NOMO-1 treated with DMSO at 0.1 percent for 48 hours (cell line): ENCODE measurements at regions not wholly inside any gene's neighbourhood (a gene's known extent, or its start where the extent isn't known, plus 50 kb on each side); places are given as distances from the start of the nearest gene placed in this dataset.

Experiments
- DNase-seq: peaks from one replicate; lab custom pipeline; 2025; ENCODE audit not compliant: unreplicated experiment; lab: John Stamatoyannopoulos, UW

- DNase-seq, result no peak
These were observed 113.2 kb downstream of the HERPUD2 start for GRCh38 chr7:35581605-35582210.

GRCh38 chr7:35576031-35576573 lies 118.8 kb downstream of the HERPUD2 start:
- peak; percentile 85 for DNase-seq

DNA sequence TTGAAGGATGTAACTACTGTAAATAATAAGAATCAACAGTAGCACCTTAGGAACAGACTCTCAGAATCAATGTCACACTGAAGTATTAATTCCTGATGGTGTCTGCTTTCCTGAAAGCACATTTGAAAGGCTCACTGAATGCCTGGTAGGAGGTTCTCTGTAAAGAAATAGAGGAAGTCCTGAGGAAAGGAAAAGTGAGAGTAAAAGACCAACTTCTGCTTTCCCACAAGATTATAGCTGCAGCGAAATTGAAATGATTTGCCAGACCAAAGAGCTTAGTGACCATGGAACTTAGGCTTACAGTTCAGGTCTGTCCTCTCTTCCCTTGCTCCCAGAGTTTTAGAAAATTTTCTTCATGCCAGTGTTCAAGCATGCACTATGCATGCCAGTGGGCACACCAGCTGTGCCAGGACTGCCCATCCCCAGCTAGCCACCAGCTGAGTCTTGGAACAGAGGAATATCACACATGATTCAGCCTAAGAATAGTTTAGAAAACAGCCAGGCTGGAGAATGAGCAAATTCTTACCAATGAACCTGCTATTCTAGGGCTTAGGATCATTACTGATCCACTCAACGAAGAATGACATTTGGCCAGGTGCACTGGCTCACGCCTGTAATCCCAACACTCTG lies 123.2 kb downstream of the HERPUD2 start:
- peak; percentile 91 for DNase-seq

DNA sequence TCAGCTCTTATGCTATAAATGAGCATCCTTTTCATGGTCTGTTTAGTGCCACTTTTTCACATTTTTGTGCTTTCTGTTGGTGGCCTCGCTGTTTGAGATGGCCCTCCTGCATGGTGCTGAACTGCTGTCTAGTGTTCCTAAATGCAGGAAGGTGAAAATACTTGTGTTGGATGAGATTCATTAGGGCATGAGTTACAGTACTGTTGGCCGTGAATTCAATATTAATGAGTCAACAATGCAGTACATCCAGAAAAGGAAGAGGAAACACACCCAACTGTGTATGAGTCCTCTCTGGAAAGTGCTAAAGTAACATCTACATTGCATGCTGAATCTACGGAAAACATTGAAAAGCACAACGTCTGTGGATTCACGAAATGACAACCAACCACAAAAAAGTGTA lies 124.0 kb downstream of the HERPUD2 start:
- DNase-seq, result no peak

DNA sequence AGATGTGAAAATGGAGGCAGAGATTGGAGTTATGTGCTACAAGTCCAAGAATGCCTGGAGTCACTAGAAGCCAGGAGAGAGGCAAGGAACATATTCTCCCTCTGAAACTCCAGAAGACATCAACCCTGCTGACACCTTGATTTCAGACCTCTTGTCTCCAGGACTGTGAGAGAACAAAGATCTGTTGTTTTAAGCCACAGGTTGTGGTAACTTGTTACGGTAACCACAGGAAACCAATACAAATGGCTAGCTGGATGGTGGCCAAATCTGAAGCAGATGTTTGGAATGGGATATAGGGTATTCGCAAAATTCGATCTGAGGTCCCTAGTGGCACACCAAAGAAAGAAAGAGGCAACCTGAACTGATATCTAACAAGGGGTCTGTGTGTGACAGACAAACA lies 129.0 kb downstream of the HERPUD2 start:
- no peak for DNase-seq

DNA sequence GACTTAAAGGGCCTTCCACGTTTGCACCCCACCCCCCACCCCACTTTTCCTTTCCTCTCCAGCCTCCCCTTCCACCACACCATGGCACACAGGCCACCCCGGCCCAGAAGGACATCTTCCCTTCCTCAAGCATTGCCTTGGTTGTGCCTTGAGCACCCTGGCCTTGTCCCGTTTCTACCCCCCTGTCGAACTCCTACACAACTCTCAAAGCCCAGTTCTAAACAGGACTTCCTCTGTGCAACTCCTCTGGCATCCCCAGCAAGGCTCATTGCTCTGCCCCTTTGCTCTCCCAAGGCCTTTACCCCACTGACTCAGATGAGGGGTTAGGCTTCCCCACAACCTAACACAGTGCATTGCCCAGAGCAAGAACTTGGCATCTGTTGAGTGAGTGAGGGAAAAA lies 136.1 kb downstream of the HERPUD2 start:
- DNase-seq, result no peak

DNA sequence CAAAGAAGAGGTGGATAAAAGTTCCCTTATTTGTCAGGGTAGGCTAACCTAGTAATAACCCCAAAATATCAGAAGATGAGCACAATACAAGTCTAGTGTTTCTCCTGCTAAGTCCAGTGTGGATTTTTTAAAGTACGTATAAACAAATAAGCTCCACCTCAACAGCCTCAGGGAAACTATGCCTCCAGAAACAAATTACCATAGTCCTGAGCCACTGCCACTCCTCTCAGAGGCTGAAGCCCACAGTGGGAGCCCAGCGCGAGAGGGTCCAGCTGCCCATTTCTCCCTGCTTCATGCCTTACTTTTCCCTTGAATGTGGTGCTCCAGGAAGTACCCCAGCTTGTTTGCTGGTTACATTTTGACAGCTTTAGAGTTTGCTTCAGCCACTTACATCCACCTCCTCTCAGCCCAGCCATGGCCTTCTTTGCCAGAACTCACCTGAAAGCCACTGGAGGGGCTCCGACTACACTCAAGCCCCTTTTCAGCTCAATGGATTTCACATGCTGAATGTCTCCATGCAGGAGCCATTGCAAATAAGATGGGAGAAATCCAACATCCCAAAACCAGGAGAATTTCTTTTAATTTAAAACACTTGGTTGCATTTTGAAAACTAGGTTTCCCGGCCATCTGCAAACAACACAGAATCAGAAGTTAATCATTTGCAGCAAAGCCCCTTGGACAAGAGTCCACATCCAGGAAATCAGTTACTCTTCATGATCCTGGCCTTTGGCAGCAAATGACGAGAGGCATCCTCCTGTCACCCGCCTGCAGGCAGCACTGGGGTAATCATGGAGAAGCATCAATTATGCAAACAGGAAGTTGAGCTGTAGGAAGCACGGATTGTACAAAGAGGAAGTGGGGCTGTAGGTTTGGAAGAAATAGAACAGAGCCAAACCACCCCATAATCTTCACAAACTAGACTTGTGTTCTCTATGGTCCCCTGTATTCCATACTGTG lies 138.1 kb downstream of the HERPUD2 start:
- DNase-seq, result peak; percentile 33

GRCh38 chr7:35555934-35556333 lies 139.0 kb downstream of the HERPUD2 start:
- DNase-seq, result no peak

DNA sequence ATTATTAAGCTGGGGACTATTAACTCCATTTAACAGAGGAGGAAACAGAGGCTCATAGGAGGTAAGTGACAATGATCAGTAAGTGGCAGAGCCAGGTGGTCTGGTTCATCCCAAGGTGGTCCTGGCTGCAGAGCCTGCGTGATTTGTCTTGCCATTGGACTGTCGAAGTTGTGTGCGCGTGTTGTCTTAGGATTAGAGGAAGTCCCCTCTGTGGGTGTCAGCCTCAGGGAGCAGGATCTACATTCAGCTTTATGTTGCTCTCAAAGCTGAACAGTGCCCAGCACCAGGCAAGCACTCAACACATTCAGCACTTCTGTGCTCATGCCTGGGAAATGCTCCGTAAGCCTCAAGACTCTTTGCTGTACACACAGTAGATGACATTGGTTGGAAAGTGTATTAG lies 139.5 kb downstream of the HERPUD2 start:
- no peak for DNase-seq

- no peak for DNase-seq
These were observed 141.4 kb downstream of the HERPUD2 start for GRCh38 chr7:35553519-35553918.

DNA sequence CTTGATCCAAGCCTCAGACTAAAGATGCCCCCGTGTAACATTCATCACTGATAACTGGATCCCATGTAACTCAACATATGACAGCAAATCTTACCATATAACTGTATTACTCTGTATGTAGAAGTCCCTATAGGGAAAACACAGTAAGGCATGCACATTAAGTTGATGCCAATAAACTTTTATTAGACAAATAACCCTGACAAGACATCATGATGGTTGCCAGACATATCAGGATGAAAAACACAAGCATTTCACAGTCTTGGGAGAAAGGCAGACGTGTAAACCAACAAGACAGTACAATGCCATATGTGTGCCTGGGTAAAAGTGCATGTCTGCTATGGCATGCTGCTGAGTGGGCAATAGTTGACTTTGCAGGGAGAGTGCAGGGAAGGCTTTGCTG lies 142.2 kb downstream of the HERPUD2 start:
- no peak for DNase-seq

- DNase-seq, result no peak
These were observed 143.4 kb downstream of the HERPUD2 start for GRCh38 chr7:35551321-35552081.

DNA sequence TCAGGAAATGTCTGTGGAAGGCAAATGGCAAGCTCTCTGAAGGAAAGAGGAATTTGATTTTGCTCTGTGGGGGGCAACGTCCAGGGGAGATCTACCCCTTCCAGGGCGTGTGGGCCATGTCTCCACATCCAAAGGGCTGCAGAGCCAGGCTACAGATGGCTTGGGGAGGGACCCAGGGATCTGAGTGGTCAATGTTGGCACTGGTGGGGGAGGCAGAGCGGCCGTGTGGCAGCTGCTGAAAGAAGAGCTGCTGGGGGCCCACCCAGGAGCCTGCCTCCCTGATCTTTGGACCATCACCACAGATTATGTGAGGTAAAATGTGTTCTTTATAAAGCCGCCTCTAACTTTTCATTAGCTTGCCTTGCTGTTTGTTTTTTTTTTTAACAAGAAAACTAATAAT lies 144.1 kb downstream of the HERPUD2 start:
- no peak for DNase-seq

DNA sequence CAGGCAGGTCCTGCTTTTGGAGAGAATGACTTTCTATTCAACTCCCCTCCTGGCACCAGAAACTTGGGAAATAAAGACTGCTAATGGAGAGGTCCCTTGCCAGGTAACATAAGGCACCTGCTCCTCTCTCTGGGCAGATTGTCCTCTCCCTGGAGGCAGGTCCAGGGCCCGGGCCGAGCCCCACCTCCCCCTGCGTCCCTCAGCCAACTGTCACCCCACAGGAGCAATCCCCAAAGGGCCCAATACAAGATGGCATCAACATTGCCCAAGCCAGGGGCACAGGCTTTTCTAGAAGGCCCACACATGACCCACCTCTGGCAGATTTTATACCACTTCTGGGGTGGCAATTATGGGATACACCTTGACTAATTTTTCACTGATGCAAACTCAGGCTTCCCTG lies 145.2 kb downstream of the HERPUD2 start:
- DNase-seq, result no peak

GRCh38 chr7:35548291-35548690 lies 146.6 kb downstream of the HERPUD2 start:
- no peak for DNase-seq

GRCh38 chr7:35546691-35547429 lies 148.1 kb downstream of the HERPUD2 start:
- DNase-seq, result no peak

- no peak for DNase-seq
These were observed 149.1 kb downstream of the HERPUD2 start for GRCh38 chr7:35545831-35546230.

GRCh38 chr7:35544028-35544742 lies 150.8 kb downstream of the HERPUD2 start:
- DNase-seq, result no peak
